HG03442 (cell line): ENCODE measurements at regions not wholly inside any gene's neighbourhood (a gene's known extent, or its start where the extent isn't known, plus 50 kb on each side); places are given as distances from the start of the nearest gene placed in this dataset.

Experiments
- ATAC-seq: cut with Tn5 transposase; IDR thresholded peaks from one replicate; pipeline ENCODE4 v1.9.1; 2021; ENCODE audit warnings: mild to moderate bottlenecking, moderate library complexity; ENCODE audit not compliant: unreplicated experiment

DNA sequence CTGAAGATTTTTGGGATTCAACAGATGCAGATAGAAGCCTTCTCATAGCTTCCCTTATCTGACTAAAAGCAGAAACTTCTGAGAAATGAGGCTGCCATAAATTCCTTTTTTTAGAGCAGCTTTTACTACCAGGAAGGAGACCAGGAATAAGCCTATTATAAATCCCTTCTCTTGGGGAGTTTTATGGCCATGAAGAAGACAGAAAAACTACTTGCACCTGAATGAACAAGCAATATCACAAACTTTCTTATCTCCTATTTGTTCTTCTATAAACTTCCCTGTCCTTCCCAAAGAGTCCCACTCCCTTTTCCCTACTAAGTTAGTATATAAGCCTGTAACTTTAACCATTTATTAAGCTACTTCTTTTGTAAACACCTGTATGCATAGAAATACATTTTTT, 603.1 kb downstream of the NSUN3 start:
- ATAC-seq, result no peak

DNA sequence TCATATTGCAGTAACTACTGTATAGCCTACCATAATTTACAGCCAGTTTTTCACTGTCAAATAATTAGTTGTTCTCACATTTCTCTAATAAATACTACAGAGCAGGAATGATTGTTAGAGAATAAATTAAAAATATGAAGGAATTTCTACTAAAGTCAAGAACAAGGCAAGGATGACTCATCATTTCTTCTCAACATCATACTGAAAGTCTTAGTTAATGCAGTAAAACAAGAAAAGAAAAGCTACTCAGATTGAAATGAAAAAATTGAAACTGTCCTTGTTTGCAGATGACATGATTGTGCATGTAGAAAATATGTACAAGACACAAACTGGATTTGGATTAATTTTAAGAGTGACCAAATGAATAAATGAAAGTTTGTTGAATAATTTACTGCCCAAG, 608.2 kb downstream of the NSUN3 start:
- ATAC-seq, result no peak

DNA sequence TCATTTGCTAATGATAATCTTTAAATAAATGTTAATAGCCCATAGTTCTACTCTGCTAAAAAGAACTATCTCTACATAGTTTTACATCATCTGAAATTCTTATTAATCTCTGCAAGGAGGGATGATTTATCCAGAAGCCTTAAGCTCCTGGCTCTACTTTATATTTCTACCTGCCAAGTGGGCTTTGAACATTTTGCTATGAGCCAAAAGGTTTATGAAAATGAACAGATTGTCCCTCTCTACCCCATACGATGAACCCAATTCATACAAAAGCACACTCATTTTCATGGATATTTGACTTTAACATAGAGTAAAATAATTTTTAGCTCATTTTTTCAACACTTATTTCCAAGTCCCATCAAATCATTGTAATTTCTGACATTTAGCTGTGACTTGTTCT, 611.0 kb downstream of the NSUN3 start:
- ATAC-seq, result no peak

DNA sequence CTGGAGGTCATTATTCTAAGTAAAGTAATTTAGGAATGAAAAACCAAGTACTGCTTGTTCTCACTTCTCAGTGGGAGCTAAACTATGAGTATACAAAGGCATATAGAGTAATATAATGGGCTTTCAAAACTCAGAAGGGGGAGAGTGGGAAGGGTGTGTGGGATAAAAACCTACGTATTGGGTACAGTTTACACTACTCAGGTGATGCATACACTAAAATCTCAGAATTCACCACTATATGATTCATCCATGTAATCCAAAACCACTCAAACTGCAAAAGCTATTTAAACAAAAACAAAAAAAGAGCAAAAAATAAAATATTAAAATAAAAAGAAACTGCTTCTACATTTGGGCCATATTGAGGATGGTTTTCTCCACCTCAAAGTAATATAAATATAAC, 623.3 kb downstream of the NSUN3 start:
- ATAC-seq, result no peak

DNA sequence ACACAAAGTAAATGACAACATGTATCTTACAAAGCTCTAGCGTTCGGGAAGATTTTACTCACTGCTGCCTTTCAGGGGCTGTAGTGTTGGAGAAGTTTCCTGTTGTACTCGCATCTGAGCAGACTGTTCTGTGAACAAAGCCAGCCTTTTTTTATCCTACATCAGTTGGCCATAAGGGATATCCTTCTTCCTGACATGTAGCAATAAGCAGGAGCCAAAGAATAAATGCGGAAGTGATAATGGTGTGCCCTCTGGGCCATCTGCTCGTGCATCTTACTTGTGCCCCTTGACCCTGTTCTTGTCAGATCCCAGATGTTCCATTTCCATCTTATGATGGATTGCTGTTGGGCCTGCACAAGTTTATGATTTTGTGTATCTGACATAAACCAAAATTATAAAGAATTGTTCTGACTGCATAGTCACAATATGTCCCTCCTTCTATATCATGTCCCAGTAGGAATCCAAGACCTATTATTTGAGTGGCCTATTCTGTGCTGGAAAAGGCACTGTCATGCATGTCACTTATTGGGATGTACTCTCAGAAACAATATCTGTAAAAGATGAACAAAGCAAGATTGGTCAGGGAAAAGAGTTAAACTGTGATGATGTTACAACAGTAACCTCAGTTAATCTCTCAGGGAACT, 631.3 kb downstream of the NSUN3 start:
- ATAC-seq, result no peak

DNA sequence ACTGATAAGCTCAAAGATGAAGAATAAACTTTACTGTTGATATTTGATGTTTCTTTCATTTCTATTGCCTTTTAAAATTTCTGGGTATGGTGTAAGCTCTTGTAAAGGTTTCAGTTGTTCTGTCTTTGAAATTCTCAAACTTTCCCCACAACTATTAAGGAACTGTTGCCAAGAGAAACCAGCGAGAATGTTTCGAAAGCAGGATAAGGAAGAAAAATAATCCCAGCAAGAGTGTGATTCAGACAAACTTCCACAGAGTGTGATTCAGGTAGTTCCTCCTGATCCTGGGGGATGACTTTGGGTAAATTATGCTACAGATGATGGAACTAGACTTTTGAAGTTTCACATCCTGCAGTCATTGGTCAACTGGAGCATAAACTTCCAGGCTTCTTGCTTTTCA, 632.0 kb downstream of the NSUN3 start:
- ATAC-seq, result no peak

DNA sequence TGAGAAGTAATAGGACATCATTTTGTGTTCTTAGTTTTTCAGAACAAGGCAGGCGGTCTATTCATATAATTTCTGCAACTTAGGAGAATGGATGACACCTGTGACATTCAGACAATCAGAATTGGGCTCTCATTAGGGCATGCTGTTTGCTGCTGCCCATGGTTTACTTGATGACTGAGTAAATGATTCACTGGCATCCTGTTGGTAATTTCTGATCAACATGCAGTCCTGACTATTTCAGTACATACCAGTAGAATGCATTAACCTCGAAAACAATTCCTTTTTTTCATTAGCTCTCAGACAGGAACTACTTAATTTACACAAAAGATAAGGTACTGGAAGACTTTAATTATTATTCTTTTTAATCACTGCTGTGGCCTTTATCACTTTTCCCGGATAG, 641.6 kb downstream of the NSUN3 start:
- ATAC-seq, result no peak

DNA sequence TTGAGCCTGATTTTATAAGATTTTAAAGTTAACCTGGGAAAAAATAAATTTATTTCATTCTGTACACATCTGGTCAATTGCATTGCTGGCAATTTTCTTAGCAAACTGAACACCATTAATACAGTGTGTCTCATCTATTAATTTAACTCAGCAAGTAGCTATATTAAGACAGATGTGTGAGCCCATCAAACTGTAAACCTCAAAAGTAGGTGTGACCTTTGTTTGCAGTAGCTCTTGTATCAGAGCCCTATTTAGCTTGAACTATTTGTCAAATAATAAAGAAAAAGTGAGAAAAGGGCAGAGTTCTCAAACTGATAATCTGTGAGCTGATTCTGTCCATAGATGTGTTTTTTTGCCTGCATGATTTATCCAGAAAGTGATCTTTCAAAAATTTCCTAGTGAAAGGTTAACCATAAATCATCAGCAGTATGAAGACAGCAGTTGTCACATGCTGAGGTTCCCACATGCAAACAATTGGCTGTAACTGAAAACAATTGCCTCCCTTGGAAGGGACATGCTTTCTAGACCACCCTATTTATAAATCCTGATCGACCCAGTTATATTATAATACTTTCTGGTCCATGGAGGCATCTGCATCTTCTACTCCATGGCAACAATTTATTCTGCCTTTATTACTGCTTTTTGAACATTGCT, 646.5 kb downstream of the NSUN3 start:
- no peak for ATAC-seq

DNA sequence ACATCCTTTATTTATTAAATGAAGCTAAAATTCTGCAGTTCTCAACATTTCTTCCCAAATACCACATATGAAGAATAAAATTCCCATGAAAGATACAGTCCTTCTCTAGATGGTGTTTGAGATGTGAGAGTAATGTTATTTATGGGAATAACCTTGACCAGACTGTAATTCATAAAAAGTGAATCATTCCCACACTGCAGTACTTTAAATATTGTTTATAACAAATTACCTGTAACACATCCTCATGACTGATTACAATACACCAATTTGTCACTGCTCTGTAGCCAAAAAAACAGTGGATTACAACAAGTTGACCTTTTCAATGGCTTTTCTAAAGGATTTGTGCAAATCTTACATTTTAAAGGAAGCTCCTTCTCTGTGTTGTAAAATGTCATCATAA, 651.3 kb downstream of the NSUN3 start:
- ATAC-seq, result no peak

DNA sequence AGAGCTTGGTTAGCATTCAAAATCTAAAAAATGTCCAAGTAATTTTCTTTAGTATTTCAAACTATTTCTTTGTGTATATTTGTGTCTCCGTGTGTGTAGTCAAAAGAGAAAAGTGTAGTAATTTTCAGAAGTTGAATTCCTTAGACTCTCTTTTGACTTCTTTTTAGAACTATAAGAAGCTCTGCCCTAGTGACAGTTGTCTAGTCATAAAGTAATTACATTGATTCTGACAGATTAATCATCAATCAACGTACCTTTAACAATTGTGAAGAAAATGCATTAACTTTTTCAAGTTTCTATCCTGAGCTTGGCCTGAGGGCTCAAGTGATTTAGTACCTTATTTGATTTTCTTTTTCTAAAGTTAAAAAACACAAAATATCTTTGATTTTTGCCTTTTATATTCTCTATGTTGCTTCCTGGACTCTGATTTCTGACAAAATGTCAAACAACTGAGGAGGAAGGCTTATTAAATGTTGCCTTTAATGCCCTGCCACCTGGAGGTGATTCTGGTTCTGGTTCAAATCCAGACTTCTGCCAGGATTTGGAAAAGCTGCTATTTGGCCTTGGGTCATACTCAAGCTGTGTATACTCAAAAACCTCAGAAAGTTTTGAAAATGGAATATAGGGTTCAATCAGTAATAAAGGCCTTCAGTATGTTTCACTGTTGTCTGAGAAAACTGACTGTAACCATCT, 653.6 kb downstream of the NSUN3 start:
- ATAC-seq, result no peak

DNA sequence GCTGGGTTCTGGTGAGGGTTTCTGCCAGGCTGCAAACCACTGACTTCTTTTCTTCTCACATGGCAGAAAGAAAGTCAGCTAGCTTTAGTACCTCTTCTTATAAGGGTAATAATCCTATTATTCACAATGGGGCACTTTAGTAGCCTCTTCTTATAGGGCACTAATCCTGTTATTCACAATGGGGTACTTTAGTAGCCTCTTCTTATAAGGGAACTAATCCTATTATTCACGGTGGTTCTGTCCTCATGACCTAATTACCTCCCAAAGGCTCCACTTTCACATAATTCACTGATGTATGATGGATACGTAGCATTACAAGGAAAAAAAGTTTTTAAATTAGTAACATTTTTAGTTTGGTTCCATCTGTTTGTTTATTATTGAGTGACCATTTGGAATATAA, 671.3 kb downstream of the NSUN3 start:
- no peak for ATAC-seq

DNA sequence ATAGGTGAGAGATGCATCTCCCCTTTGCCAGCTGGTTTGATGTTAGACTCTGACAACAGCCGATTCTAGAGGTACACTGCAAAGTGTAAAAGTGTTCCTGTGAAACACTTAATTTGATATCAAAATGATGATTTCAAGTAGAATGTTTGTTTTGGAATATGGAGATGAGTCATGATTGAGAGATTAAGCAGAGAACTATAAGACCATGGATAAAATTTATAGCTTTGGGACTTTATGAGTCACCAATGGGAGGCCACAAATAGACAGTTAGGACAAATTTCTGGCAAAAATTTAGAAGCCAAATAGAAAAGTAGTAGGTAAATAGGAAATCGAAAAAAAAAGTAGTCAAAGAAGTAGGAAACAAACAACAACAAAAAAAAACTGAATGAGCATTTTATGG, 672.5 kb downstream of the NSUN3 start:
- ATAC-seq, result no peak

DNA sequence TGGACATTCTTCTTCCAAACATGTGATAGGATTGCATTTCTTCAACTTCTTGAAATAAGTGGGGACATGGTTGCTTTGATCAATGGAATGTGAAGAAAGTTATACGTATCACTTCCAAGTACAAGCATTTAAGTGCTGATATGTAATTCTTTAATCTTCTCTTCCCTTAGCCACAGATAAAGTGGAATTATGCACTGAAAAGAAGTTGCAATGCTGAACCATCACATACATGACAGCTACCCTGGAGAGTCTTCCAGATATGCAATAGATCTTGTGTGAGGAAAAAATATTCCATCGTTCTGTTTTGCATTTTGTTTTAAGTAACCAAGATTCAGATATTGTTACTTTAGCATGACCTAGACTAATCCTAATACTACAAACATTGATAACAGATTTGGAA, 674.3 kb downstream of the NSUN3 start:
- ATAC-seq, result no peak

DNA sequence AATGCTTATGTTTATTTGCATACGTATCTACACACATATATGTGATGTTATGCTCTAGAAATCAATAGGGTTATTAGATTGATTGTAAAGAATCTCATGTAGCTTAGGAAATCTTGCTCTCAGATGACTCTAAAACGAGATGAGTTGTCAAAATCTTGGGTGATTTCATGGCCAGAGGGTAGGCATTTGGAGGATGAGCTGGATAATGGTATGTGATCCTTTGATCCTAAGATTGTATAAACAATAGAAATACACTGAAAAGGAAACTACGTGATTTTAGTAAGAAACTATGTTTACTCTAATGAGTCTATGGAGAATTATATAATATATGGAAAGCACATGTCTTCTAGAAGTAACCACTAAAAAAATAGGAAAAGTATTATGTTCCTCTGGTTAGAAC, 676.6 kb downstream of the NSUN3 start:
- ATAC-seq, result no peak

DNA sequence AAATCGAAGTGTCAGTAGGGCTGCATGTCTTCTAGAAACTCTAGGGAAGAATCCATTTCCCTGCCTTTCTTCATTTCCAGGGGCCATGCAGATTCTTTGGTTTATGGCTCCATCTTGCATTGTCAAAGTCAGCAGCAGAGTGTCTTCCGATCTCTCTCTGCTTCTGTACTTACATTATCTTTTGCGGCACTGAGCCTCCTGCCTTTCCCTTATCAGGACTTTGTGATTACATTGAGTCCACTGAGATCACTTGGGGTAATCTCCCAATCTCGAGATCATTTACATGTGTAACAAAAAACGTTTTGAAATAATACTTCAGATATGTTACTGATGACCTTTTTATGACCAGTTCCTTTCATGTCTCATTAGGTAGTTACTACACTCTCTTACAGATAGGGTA, 695.9 kb downstream of the NSUN3 start:
- ATAC-seq, result no peak

DNA sequence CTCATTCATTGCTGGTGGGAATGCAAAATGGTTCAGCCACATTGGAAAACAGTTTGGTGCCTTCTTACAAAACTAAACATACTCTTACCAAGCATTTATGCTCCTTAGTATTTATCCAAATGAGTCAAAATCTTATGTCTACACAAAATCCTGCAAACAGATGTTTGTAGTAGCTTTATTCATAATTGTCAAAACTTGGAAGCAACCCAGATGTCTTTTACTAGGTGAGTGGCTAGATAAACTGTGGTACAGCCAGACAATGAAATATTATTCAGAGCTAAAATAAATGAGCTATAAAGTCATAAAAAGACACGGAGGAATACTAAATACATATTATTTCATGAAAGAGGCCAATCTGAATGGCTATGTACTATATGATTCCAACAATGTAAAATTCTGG, 709.5 kb downstream of the NSUN3 start:
- no peak for ATAC-seq

DNA sequence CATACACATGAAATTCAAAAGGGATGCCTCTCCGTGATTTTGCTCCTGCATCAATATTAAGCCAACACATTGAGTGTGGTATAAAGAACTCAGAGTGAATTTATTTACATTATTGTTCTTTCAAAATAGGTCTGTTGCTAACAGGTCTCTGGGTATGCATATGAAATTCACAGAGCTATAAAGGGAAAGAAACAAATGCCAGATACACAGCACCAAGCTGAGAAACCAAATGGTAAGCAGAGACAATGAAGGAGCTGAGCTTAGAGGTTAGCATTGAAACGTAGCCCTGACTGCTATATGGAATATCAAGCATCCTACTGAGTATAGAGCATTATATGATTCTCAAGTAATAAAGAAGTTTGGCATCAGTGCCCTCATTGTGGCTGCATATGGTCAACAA, 712.9 kb downstream of the NSUN3 start:
- ATAC-seq, result no peak

DNA sequence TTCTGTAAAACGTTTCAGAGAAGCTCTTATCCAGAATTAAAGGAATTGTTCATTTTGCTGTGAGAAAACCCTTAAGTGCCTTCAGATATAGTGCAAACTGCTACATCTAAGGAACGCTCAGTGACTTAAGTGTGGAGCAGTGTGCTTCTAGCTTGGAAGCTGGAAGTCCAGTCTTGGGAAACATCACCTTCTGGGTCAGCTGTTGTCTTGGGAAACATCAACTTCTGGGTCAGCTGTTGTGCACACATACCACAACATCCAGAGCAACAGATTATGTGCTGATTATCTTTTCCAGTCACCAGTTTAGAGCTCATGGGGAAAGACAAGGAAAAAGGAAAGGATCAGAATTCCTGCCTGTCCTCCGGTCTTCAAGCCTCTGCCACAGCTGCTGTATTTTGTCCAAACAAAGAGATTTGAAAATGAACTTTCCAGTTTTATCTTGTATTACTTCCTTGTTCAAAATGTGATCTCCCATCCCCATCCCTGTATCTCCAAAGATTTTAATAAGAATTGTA, 713.6 kb downstream of the NSUN3 start:
- ATAC-seq, result no peak

DNA sequence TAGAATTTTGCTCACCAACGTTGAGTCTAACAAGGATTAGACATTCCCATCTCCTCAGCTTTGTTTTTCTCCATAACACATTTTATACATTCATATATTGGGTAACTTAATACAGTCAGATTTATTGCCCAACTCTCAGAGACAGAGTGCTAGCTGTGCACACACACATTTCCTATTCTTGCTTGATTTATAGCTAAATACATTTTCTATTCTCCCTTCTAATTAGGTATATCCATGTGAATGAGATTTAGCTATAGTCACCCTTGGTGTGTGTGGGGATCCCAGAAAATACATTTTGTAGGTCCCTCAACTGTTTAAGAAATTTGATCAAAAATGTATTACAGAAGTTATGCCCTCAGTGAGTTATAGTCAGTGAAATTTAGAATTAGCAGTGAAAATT, 715.4 kb downstream of the NSUN3 start:
- no peak for ATAC-seq

DNA sequence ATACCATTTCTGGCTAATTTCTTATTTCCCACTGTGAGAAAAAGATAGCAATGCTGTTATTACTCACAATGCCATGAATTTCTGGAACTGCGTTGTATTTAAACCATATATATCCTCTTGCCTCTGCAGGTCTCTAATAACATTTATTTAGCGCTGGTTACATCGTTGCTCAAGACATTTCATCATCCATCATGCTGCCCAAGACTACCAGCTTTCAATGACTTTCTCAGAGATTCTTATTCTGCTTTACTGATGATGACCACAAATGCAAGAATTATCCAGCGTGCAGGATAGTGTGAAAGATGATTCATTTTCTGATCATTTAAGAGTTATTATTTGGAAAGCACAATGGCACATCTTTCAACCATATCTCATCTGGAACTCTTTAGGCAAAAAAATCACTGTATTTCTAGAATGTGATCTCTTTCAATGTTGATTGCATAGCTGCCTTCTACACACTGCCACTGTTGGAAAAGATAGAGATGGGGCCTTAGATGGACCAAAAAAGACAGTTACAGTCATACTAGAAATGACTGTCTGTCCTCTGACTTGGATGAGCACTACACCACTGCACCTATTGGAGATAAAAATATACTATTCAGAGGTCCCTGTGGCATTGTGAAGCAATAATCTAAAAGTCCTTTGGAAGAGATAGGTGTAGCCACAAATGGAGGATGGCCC, 716.1 kb downstream of the NSUN3 start:
- no peak for ATAC-seq

DNA sequence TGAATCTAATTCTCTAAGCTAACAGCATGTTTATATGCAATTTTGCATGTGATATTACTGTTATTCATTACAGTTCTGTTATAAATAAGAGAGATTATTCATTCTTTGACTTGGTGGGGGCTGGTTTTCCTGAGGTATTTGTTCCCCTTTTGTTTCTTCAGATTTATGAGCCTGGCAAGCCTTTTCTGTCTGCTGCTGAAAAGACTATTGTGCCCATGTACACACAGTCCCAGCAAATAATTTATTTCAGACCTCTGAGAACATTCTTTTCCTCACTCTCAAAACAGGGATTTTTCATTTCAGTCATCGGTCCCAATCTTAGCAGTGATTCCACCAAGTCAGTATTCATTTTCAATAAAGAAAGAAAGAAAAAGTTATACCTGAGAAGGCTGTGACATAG, 716.8 kb downstream of the NSUN3 start:
- ATAC-seq, result no peak

DNA sequence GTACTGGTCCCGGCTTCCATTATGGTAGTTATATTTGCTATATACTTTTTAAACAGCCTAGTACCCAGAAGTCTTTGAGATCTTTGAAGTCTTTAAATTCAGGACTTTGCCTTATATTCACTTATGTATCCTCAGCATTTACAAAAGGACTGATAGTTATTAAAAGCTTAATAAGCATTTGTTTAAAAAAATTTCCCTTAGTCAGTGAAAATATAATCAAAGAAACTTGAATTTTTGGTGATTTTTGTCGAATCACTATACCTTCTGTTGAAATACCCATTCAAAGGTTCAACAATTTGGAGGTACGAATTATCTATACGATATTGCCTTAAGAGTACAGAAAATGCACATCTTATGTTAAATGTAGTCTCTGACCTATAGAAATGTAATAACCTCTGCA, 721.4 kb downstream of the NSUN3 start:
- ATAC-seq, result no peak
